Neural progenitor cell (in vitro differentiated cells): ENCODE measurements at regions not wholly inside any gene's neighbourhood (a gene's known extent, or its start where the extent isn't known, plus 50 kb on each side); places are given as distances from the start of the nearest gene placed in this dataset.

Experiments used
- CTCF ChIP-seq: fragments of 200-600 bp; sonication (generic); IDR thresholded peaks from 2 replicates; pipeline ENCODE4 v1.5.1; 2017; ENCODE audit warnings: antibody characterized with exemption, mild to moderate bottlenecking
- EZH2 ChIP-seq: fragments of 200-600 bp; sonication (generic); IDR thresholded peaks from 2 replicates; pipeline ENCODE4 v1.6.1; 2017; ENCODE audit warnings: antibody characterized with exemption, mild to moderate bottlenecking, moderate library complexity
- EZH2phosphoT487 ChIP-seq: fragments of 200-600 bp; sonication (generic); IDR thresholded peaks from 2 replicates; pipeline ENCODE4 v1.6.1; 2017; ENCODE audit warnings: antibody characterized with exemption

- TF ChIP-seq CTCF: no peak
- no peak for TF ChIP-seq EZH2
- no peak for TF ChIP-seq EZH2phosphoT487
Observed at GRCh38 chr16:35215287-35215686, 1755.9 kb downstream of the TP53TG3F start.
